ENCODE measurements at regions not wholly inside any gene's neighbourhood (a gene's known extent, or its start where the extent isn't known, plus 50 kb on each side); places are given as distances from the start of the nearest gene placed in this dataset.

- ChIA-PET POLR2A (no interaction called here), CTCF (no interaction called here)
- Mint-ChIP-seq H3K27ac (no peak overlapping the region), H3K4me3 (no peak overlapping the region), H3K27me3 (peaks cover 9% of the 10 kb centered on the region), H3K4me1 (ENCODE audit: low read depth) (no peaks in the 10 kb centered on the region), H3K36me3 (ENCODE audit: low read depth) (no peaks in the 10 kb centered on the region), H3K9me3 (peaks cover 2% of the 10 kb centered on the region)
- no peak for ATAC-seq (ENCODE audit: poor library complexity)
- intact Hi-C loops (cut with DNase I, micrococcal nuclease), result no loop called here
- Histone ChIP-seq H3K9me3 (ENCODE audit: control insufficient read depth in 1 of 2, insufficient read depth in 1 of 2, low read length in 2 of 2) (peaks cover 0 to 4% of the 10 kb centered on the region in 2 experiments), H3K4me3 (ENCODE audit: low read length) (no peak overlapping the region), H3K27ac (ENCODE audit: low read depth in 1 of 2, low read length in 2 of 2) (no peak overlapping the region), H3K4me1 (ENCODE audit: insufficient read depth, low read length) (no peaks in the 10 kb centered on the region), H3K36me3 (ENCODE audit: insufficient read depth, low read length) (no peaks in the 10 kb centered on the region), H3K27me3 (ENCODE audit: control insufficient read depth in 1 of 2, insufficient read depth in 2 of 2, low read length in 2 of 2) (no peaks in the 10 kb centered on the region)
- TF ChIP-seq CTCF (IDR thresholded peaks at IDR 0.05), result no peak
- DNase-seq, result no peak
Measured at GRCh38 chr19:8926341-8926740, 83.9 kb downstream of the MUC16 start.

- no peaks in the 10 kb centered on the region for H3K9me3 ChIP-seq (ENCODE audit: control insufficient read depth in 1 of 2, insufficient read depth in 1 of 2, low read length in 2 of 2)
- Mint-ChIP-seq H3K27me3 (peaks cover 25% of the 10 kb centered on the region), H3K4me3 (no peak overlapping the region), H3K4me1 (ENCODE audit: low read depth) (no peaks in the 10 kb centered on the region), H3K36me3 (ENCODE audit: low read depth) (no peaks in the 10 kb centered on the region), H3K9me3 (peaks cover 2% of the 10 kb centered on the region), H3K27ac (no peak overlapping the region)
- TF ChIP-seq CTCF (IDR thresholded peaks at IDR 0.05), result no peak
- no peaks in the 10 kb centered on the region for H3K4me1 ChIP-seq (ENCODE audit: insufficient read depth, low read length)
- H3K27ac ChIP-seq (ENCODE audit: low read depth in 1 of 2, low read length in 2 of 2), result no peak overlapping the region
- no peaks in the 10 kb centered on the region for H3K36me3 ChIP-seq (ENCODE audit: insufficient read depth, low read length)
- no peak for DNase-seq
- ChIA-PET CTCF (no interaction called here), POLR2A (no interaction called here)
- peaks cover 0 to 2% of the 10 kb centered on the region in 2 experiments for H3K27me3 ChIP-seq (ENCODE audit: control insufficient read depth in 1 of 2, insufficient read depth in 2 of 2, low read length in 2 of 2)
- H3K4me3 ChIP-seq (ENCODE audit: low read length), result no peak overlapping the region
- ATAC-seq (ENCODE audit: poor library complexity), result no peak
- intact Hi-C loops (cut with DNase I, micrococcal nuclease), result no loop called here
Measured at GRCh38 chr19:8935460-8935859, 74.7 kb downstream of the MUC16 start.

- no peak overlapping the region for H3K27ac Mint-ChIP-seq
- H3K36me3 Mint-ChIP-seq (ENCODE audit: low read depth), result no peaks in the 10 kb centered on the region
- no peak for TF ChIP-seq CTCF (IDR thresholded peaks at IDR 0.05)
- no peak for ATAC-seq (ENCODE audit: poor library complexity)
- Histone ChIP-seq H3K27ac (ENCODE audit: low read depth in 1 of 2, low read length in 2 of 2) (no peak overlapping the region), H3K36me3 (ENCODE audit: insufficient read depth, low read length) (no peaks in the 10 kb centered on the region), H3K4me1 (ENCODE audit: insufficient read depth, low read length) (no peaks in the 10 kb centered on the region), H3K9me3 (ENCODE audit: control insufficient read depth in 1 of 2, insufficient read depth in 1 of 2, low read length in 2 of 2) (no peaks in the 10 kb centered on the region), H3K27me3 (ENCODE audit: control insufficient read depth in 1 of 2, insufficient read depth in 2 of 2, low read length in 2 of 2) (peaks cover 2 to 3% of the 10 kb centered on the region in 2 experiments), H3K4me3 (ENCODE audit: low read length) (no peak overlapping the region)
- ChIA-PET POLR2A (no interaction called here), CTCF (no interaction called here)
- intact Hi-C loops (cut with DNase I, micrococcal nuclease), result no loop called here
- DNase-seq, result no peak
- H3K4me1 Mint-ChIP-seq (ENCODE audit: low read depth), result no peaks in the 10 kb centered on the region
- H3K27me3 Mint-ChIP-seq, result peaks cover 18% of the 10 kb centered on the region
- no peak overlapping the region for H3K4me3 Mint-ChIP-seq
- peaks cover 4% of the 10 kb centered on the region for H3K9me3 Mint-ChIP-seq
Measured at GRCh38 chr19:8938576-8938975, 71.6 kb downstream of the MUC16 start.
